HCT116 (cell line): ENCODE measurements at regions not wholly inside any gene's neighbourhood (a gene's known extent, or its start where the extent isn't known, plus 50 kb on each side); places are given as distances from the start of the nearest gene placed in this dataset.

Experiments
- ATAC-seq: fragments of 200-7000 bp; cut with Tn5 transposase; 2 replicates; pipeline ENCODE4 v1.9.1; 2020; ENCODE audit warnings: mild to moderate bottlenecking, moderate library complexity
- BruUV-seq: library from RNA; stranded (reverse); fragments of 400-500 nt; replicated peaks from 2 replicates; lab custom pipeline; 2021; lab: Mats Ljungman, UMichigan
- CTCF ChIA-PET: fragments of 300-600 bp; sonication (Branson Sonifier 250); formaldehyde crosslinking; loops from one replicate; lab custom pipeline; 2021; ENCODE audit warnings: antibody characterized with exemption; lab: Charles Lee
- POLR2A ChIA-PET: fragments of 300-600, 350-600 bp; sonication (Branson Sonifier 250); formaldehyde crosslinking; loops from one replicate; lab custom pipeline; 2021; ENCODE audit warnings: antibody characterized with exemption; lab: Charles Lee
- RAD21 ChIA-PET, 2 experiments: fragments of 300-600 bp; sonication (Branson Sonifier 250); formaldehyde crosslinking; loops; one replicate each; lab custom pipeline; 2023; ENCODE audit warnings: low total read pairs in 2 of 2; ENCODE audit not compliant: uncharacterized antibody in 2 of 2, unreplicated experiment in 2 of 2, low non-redundant PET in 1 of 2; lab: Charles Lee
- DNase-seq: peaks from one replicate; pipeline ENCODE4 v3.0.0-alpha.2; 2010; ENCODE audit warnings: low read depth, low spot score
- H2AFZ ChIP-seq: fragments of 200-600 bp; shearing (Covaris generic), sonication (generic); 2 replicates; pipeline ENCODE4 v1.6.1; 2017; ENCODE audit warnings: low read depth, mixed run types, mixed read lengths, antibody characterized with exemption, low read length; ENCODE audit not compliant: poor library complexity, severe bottlenecking
- H3K27ac ChIP-seq: 2 replicates; pipeline ENCODE4 v1.5.1; 2012; ENCODE audit warnings: low read depth, low read length
- H3K27me3 ChIP-seq: fragments of 200-600 bp; sonication (generic); 2 replicates; pipeline ENCODE4 v1.6.1; 2016; ENCODE audit warnings: mixed run types, low read length, mixed read lengths; ENCODE audit not compliant: insufficient read depth
- H3K36me3 ChIP-seq, 2 experiments: fragments of 200-500 bp in 1 of 2; fragments of 200-600 bp in 1 of 2; sonication (Bioruptor generic) in 1 of 2; sonication (generic) in 1 of 2; 2 replicates each; pipeline versions ENCODE4 v1.5.1 to v1.6.1; 2014 to 2016; ENCODE audit warnings: low read length in 2 of 2, inconsistent platforms in 1 of 2, mixed read lengths in 1 of 2, mixed run types in 1 of 2; ENCODE audit not compliant: insufficient read depth in 2 of 2, control insufficient read depth in 1 of 2
- H3K4me1 ChIP-seq, 2 experiments: fragments of 200-600 bp in 1 of 2; sonication (generic) in 1 of 2; 2 replicates each; pipeline versions ENCODE4 v1.5.1 to v1.6.1; 2012 to 2017; ENCODE audit warnings: low read length in 2 of 2, inconsistent platforms in 1 of 2, mild to moderate bottlenecking in 1 of 2, mixed read lengths in 1 of 2, mixed run types in 1 of 2, moderate library complexity in 1 of 2; ENCODE audit not compliant: insufficient read depth in 2 of 2, control insufficient read depth in 1 of 2
- H3K4me2 ChIP-seq: fragments of 200-600 bp; sonication (generic); 2 replicates; pipeline ENCODE4 v1.6.1; 2017; ENCODE audit warnings: mixed run types, low read length, mixed read lengths
- H3K4me3 ChIP-seq, 2 experiments: fragments of 200-600 bp in 1 of 2; sonication (generic) in 1 of 2; replicated peaks in 1 of 2; 2 replicates each; pipeline ENCODE4 v1.5.1; 2011 to 2016; ENCODE audit warnings: low read length in 2 of 2, control low read depth in 1 of 2, low read depth in 1 of 2, mild to moderate bottlenecking in 1 of 2, mixed read lengths in 1 of 2, mixed run types in 1 of 2
- H3K79me2 ChIP-seq: fragments of 200-600 bp; sonication (generic); 2 replicates; pipeline ENCODE4 v1.6.1; 2017; ENCODE audit warnings: mild to moderate bottlenecking, mixed run types, low read length, moderate library complexity, mixed read lengths; ENCODE audit not compliant: insufficient read depth
- H3K9ac ChIP-seq: fragments of 200-600 bp; sonication (generic); 2 replicates; pipeline ENCODE4 v1.6.1; 2016; ENCODE audit warnings: low read length, mixed read lengths
- H3K9me2 ChIP-seq: fragments of 200-600 bp; sonication (generic), shearing (Covaris generic); 2 replicates; pipeline ENCODE4 v1.6.1; 2017; ENCODE audit warnings: mixed run types, mild to moderate bottlenecking, moderate library complexity; ENCODE audit not compliant: insufficient read depth
- H3K9me3 ChIP-seq, 2 experiments: fragments of 200-500 bp in 1 of 2; fragments of 200-600 bp in 1 of 2; sonication (Bioruptor generic) in 1 of 2; sonication (generic) in 1 of 2; 2 replicates each; pipeline ENCODE4 v1.6.1; 2014 to 2017; ENCODE audit warnings: low read length in 2 of 2, mixed read lengths in 2 of 2, inconsistent platforms in 1 of 2, low read depth in 1 of 2, mild to moderate bottlenecking in 1 of 2, mixed run types in 1 of 2, moderate library complexity in 1 of 2; ENCODE audit not compliant: control insufficient read depth in 1 of 2, insufficient read depth in 1 of 2
- H4K20me1 ChIP-seq: fragments of 200-600 bp; sonication (generic), shearing (Covaris generic); 2 replicates; pipeline ENCODE4 v1.6.1; 2017; ENCODE audit warnings: mixed run types, mild to moderate bottlenecking, moderate library complexity; ENCODE audit not compliant: insufficient read depth
- ATF3 ChIP-seq: IDR thresholded peaks from 2 replicates; pipeline ENCODE4 v1.6.1; 2012
- CEBPB ChIP-seq: IDR thresholded peaks from 2 replicates; pipeline ENCODE4 v1.6.1; 2012; ENCODE audit warnings: low read depth
- CTCF ChIP-seq, 3 experiments: fragments of 200-600 bp in 1 of 3; sonication (generic) in 1 of 3; IDR thresholded peaks in 2 of 3; conservative IDR thresholded peaks in 1 of 3; 2 replicates each; pipeline ENCODE4 v1.5.1; 2012 to 2017; ENCODE audit warnings: low read depth in 2 of 3, low read length in 2 of 3, antibody characterized with exemption in 1 of 3, borderline replicate concordance in 1 of 3, control low read depth in 1 of 3, mild to moderate bottlenecking in 1 of 3, mixed read lengths in 1 of 3, mixed run types in 1 of 3, moderate library complexity in 1 of 3; ENCODE audit not compliant: insufficient read depth in 1 of 3
- EGR1 ChIP-seq: IDR thresholded peaks from 2 replicates; pipeline ENCODE4 v1.6.1; 2012; ENCODE audit warnings: low read depth
- EZH2 ChIP-seq: fragments of 200-600 bp; sonication (generic); IDR thresholded peaks from 2 replicates; pipeline ENCODE4 v1.6.1; 2017; ENCODE audit warnings: antibody characterized with exemption, mixed run types
- EZH2phosphoT487 ChIP-seq: fragments of 200-600 bp; IDR thresholded peaks from 2 replicates; pipeline ENCODE4 v1.6.1; 2018; ENCODE audit warnings: antibody characterized with exemption, borderline replicate concordance
- FOSL1 ChIP-seq: IDR thresholded peaks from 2 replicates; pipeline ENCODE4 v1.6.1; 2012; ENCODE audit warnings: low read depth
- POLR2AphosphoS5 ChIP-seq: IDR thresholded peaks from 2 replicates; pipeline ENCODE4 v1.6.1; 2011; ENCODE audit warnings: mild to moderate bottlenecking, low read depth, low read length, moderate library complexity
- RAD21 ChIP-seq: IDR thresholded peaks from 2 replicates; pipeline ENCODE4 v1.6.1; 2012; ENCODE audit warnings: low read depth, mild to moderate bottlenecking
- REST ChIP-seq: IDR thresholded peaks from 2 replicates; pipeline ENCODE4 v1.6.1; 2012; ENCODE audit warnings: low read depth
- SIN3A ChIP-seq: IDR thresholded peaks from 2 replicates; pipeline ENCODE4 v1.6.1; 2012; ENCODE audit warnings: low read depth
- SRF ChIP-seq: IDR thresholded peaks from 2 replicates; pipeline ENCODE4 v1.6.1; 2012; ENCODE audit warnings: low read depth
- TCF7L2 ChIP-seq: IDR thresholded peaks from 2 replicates; pipeline ENCODE4 v1.7.0; 2011; ENCODE audit warnings: borderline replicate concordance, inconsistent platforms; ENCODE audit not compliant: insufficient read depth, insufficient read length; ENCODE audit errors: extremely low read depth
- YY1 ChIP-seq: IDR thresholded peaks from 2 replicates; pipeline ENCODE4 v1.6.1; 2011; ENCODE audit warnings: low read length, low read depth, moderate library complexity, mild to moderate bottlenecking; ENCODE audit not compliant: insufficient replicate concordance; ENCODE audit errors: extremely low read depth
- intact Hi-C: fragments of 100-400 bp; cut with micrococcal nuclease; formaldehyde crosslinking; loops from 2 replicates; pipeline ENCODE4 v1.10.0; 2022

GRCh38 chr4:58499182-58499581, 1389.0 kb upstream of the IGFBP7 start:
- Histone ChIP-seq H3K27me3 (no peaks in the 10 kb centered on the region), H3K36me3 (no peaks in the 10 kb centered on the region), H3K9ac (no peak overlapping the region), H3K4me1 (no peaks in the 10 kb centered on the region), H3K9me2 (no peaks in the 10 kb centered on the region), H3K4me3 (no peak overlapping the region), H2AFZ (no peak overlapping the region), H3K79me2 (no peaks in the 10 kb centered on the region), H4K20me1 (no peaks in the 10 kb centered on the region), H3K4me2 (no peak overlapping the region), H3K27ac (no peak overlapping the region), H3K9me3 (peaks cover 0 to 5% of the 10 kb centered on the region in 2 experiments; a peak in 2 of 4 replicates)
- ChIA-PET POLR2A (no interaction called here), CTCF (no interaction called here), RAD21 (no interaction called here)
- no peak for DNase-seq
- intact Hi-C loops: no loop called here
- no peak for ATAC-seq
- BruUV-seq: no TSS peak
- TF ChIP-seq CEBPB (no peak), ATF3 (no peak), CTCF (IDR thresholded peaks at IDR 0.05 in 2 of 3, conservative IDR thresholded peaks at IDR 0.05 in 1 of 3; ENCODE audit: borderline replicate concordance in 1 of 3, insufficient read depth in 1 of 3, low read depth in 2 of 3, low read length in 2 of 3) (no peak), YY1 (no peak), POLR2AphosphoS5 (no peak), SIN3A (no peak), EZH2phosphoT487 (no peak), REST (no peak), RAD21 (no peak), SRF (no peak), FOSL1 (no peak), EGR1 (no peak), TCF7L2 (no peak), EZH2 (no peak)
